ENCODE measurements at regions not wholly inside any gene's neighbourhood (a gene's known extent, or its start where the extent isn't known, plus 50 kb on each side); places are given as distances from the start of the nearest gene placed in this dataset.

- no peak overlapping the region for H3K4me3 ChIP-seq (ENCODE audit: low read depth, low read length)
- TF ChIP-seq, protein P1, sequence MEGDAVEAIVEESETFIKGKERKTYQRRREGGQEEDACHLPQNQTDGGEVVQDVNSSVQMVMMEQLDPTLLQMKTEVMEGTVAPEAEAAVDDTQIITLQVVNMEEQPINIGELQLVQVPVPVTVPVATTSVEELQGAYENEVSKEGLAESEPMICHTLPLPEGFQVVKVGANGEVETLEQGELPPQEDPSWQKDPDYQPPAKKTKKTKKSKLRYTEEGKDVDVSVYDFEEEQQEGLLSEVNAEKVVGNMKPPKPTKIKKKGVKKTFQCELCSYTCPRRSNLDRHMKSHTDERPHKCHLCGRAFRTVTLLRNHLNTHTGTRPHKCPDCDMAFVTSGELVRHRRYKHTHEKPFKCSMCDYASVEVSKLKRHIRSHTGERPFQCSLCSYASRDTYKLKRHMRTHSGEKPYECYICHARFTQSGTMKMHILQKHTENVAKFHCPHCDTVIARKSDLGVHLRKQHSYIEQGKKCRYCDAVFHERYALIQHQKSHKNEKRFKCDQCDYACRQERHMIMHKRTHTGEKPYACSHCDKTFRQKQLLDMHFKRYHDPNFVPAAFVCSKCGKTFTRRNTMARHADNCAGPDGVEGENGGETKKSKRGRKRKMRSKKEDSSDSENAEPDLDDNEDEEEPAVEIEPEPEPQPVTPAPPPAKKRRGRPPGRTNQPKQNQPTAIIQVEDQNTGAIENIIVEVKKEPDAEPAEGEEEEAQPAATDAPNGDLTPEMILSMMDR (IDR thresholded peaks at IDR 0.05; ENCODE audit: low read depth, low read length, missing control alignments), result no peak
- DNase-seq (ENCODE audit: low read depth), result peak; percentile 99
- in situ Hi-C loops (cut with HindIII; ENCODE audit: low sequenced_read_pairs), result no loop called here
Measured at GRCh38 chr7:22561321-22561811, 61.4 kb upstream of the STEAP1B start.

DNA sequence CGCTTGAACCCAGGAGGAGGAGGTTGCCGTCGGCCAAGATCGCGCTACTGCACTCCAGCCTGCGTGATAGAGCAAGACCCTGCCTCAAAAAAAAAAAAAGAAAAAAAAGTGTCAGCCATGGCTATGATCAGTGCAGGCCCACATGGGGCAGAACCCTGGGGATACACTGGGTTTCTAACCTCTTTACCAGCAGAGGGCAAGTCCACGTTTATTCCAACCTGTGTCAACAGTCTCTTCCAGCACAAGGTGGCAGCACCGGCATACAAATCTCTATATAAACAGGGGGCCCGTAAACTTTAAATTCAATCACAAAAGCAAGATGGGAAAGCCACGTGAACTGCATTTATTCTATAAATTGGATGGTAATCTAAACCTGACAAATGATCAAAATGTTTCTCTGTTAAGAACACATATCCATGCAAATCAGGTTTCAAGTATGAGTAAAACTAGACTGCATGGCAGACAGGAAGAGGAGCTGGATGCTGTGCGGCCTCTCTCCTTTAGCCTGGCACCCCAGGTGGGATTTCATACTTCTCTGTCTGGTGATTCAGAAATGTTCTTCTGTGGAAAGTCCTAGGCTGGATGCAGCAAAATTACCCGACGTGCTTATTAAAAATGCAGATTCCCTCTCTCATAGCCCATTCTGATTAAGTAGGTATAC is 60.0 kb upstream of the STEAP1B start:
- H3K4me3 ChIP-seq (ENCODE audit: low read depth, low read length), result no peak overlapping the region
- DNase-seq (ENCODE audit: low read depth), result peak; percentile 85
- TF ChIP-seq, protein P1 (IDR thresholded peaks at IDR 0.05; ENCODE audit: low read depth, low read length, missing control alignments), result peak; percentile 86
- in situ Hi-C loops (cut with HindIII; ENCODE audit: low sequenced_read_pairs), result loop anchor here (5.0 kb wide), 2 partner anchors 172 to 497 kb away; no protein-coding TSS in a partner anchor

DNA sequence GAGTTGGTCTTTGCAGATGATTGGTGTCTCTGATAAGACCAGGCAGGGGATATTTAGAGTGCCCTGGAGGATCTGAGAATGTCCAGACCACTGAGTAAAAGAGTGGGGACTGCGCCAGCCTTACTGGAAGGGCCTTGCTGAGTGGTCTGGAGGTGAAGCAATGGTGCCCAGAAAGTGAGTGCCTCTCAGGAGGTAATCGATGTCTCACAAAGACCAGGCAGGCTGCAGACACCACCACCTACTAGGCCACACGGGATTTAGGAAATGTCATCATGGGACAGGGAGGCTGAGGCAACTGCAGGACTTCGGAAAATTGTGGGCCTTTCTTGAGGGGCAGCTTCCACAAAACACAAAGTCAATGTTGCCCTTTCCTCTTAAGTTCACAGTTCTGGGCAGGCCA is 57.2 kb upstream of the STEAP1B start:
- in situ Hi-C loops (cut with HindIII; ENCODE audit: low sequenced_read_pairs), result loop anchor here (5.0 kb wide), 2 partner anchors 175 to 500 kb away; no protein-coding TSS in a partner anchor
- TF ChIP-seq, protein P1 (IDR thresholded peaks at IDR 0.05; ENCODE audit: low read depth, low read length, missing control alignments), result no peak
- DNase-seq (ENCODE audit: low read depth), result no peak
- H3K4me3 ChIP-seq (ENCODE audit: low read depth, low read length), result no peak overlapping the region

- TF ChIP-seq, protein P1 (IDR thresholded peaks at IDR 0.05; ENCODE audit: low read depth, low read length, missing control alignments), result no peak
- DNase-seq (ENCODE audit: low read depth), result no peak
- in situ Hi-C loops (cut with HindIII; ENCODE audit: low sequenced_read_pairs), result loop anchor here (5.0 kb wide), 2 partner anchors 177 to 502 kb away; no protein-coding TSS in a partner anchor
- H3K4me3 ChIP-seq (ENCODE audit: low read depth, low read length), result no peak overlapping the region
Measured at GRCh38 chr7:22555476-22555875, 55.5 kb upstream of the STEAP1B start.

- DNase-seq (ENCODE audit: low read depth), result no peak
- H3K4me3 ChIP-seq (ENCODE audit: low read depth, low read length), result no peak overlapping the region
- TF ChIP-seq, protein P1 (IDR thresholded peaks at IDR 0.05; ENCODE audit: low read depth, low read length, missing control alignments), result no peak
- in situ Hi-C loops (cut with HindIII; ENCODE audit: low sequenced_read_pairs), result no loop called here
Measured at GRCh38 chr7:22554184-22554583, 54.2 kb upstream of the STEAP1B start.

DNA sequence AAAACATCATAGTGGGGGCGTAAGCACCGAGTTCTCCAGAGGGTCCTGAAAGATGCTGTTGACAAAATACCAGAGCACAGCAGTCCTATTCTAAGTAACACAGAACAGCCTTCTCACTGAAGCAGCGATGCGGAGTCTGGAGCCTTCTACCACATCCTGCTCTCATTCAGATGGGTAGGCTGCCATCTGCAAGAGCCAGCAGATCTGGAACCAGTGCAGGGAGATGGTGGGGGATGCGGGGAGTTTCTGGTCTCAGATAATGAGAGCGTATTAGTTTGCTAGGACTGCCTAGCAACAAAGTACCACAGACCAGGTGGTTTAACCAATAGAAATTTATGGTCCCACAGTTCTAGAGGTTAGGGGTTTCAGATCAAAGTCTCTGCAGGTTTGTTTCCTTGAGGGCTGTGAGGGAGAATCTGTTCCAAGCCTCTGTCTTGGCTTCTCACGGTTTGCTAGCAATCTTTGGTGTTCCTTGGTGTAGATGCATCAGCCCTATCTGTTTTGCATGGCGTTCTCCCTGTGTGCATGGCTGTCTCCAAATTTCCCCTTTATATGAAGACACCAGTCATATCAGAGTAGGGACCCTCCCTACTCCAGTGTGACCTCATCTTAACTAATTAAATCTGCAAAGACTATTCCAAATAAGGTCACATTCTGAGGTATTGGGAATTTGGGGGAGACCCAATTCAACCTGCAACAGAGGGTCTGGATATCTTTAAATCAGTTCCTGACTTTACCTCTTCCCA is 52.0 kb upstream of the STEAP1B start:
- in situ Hi-C loops (cut with HindIII; ENCODE audit: low sequenced_read_pairs), result no loop called here
- no peak for DNase-seq (ENCODE audit: low read depth)
- H3K4me3 ChIP-seq (ENCODE audit: low read depth, low read length), result no peak overlapping the region
- TF ChIP-seq, protein P1 (IDR thresholded peaks at IDR 0.05; ENCODE audit: low read depth, low read length, missing control alignments), result no peak

Data from astrocyte of the cerebellum (primary cell).